GM12801 (cell line): ENCODE measurements at regions not wholly inside any gene's neighbourhood (a gene's known extent, or its start where the extent isn't known, plus 50 kb on each side); places are given as distances from the start of the nearest gene placed in this dataset.

Experiments
- TF ChIP-seq, protein P1 (sequence below): IDR thresholded peaks from one replicate; pipeline ENCODE4 v1.5.1; 2011; ENCODE audit warnings: control low read depth; ENCODE audit not compliant: insufficient read length; ENCODE audit errors: extremely low read depth

DNA sequence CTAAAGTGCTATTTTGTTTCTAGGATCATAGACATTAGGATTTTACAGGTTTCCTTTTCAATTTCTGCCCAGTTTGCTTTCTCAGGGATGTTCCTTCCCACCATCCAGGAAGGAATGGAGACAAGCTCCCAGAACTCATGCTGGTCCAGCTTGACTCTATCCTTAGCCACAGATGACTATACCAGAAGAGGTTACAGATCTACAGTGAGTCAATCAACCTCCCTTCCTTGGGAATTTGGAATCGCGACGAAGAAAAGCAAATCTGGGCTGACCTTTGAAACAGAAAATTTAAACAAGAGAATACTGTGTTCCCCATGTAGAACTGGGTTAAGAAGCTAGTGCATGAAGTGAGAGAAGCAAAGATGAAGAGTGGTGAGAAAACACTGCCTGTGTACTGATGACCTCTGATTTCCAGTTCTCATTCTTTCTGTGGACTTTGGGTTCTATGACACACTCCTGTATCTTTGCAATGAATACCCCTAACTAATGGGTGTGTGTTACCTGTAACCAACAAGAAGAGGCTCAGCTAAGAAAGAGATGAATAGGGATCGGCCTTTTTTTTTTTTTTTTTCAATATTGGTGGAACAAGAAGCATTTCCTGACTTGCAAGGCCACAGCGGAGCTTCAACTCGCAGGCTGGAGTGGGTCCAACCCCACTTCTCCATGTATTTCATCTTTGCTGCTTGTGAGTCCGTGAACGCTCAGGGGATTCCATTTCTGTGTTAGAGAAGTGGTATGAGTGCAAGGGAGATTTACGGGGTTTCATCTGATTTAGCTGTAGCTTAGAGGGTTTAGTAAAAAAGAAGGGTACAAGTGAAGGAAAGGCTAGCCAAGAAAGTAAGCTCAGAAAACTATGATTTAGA lies 563.9 kb upstream of the CLINT1 start:
- TF ChIP-seq, protein P1, sequence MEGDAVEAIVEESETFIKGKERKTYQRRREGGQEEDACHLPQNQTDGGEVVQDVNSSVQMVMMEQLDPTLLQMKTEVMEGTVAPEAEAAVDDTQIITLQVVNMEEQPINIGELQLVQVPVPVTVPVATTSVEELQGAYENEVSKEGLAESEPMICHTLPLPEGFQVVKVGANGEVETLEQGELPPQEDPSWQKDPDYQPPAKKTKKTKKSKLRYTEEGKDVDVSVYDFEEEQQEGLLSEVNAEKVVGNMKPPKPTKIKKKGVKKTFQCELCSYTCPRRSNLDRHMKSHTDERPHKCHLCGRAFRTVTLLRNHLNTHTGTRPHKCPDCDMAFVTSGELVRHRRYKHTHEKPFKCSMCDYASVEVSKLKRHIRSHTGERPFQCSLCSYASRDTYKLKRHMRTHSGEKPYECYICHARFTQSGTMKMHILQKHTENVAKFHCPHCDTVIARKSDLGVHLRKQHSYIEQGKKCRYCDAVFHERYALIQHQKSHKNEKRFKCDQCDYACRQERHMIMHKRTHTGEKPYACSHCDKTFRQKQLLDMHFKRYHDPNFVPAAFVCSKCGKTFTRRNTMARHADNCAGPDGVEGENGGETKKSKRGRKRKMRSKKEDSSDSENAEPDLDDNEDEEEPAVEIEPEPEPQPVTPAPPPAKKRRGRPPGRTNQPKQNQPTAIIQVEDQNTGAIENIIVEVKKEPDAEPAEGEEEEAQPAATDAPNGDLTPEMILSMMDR: no peak

DNA sequence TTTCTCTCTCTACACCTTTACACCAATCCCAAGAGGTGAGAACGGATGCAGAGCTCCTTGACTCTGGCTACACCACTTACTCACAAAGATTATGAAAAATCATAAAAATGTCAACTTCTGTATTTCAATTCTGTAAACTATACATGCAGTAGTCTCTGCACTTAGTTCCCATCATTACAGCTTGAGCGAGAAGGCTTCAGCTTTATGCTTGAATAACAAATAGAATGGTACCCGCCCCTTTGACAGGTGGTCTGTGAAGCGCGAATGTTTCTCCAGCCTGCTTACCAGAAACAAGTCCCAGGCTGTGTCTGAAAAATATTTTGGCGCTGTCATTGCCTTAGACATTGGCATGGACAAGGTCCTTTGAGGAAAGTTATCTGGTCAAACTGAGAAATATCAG lies 562.4 kb upstream of the CLINT1 start:
- TF ChIP-seq, protein P1: no peak

DNA sequence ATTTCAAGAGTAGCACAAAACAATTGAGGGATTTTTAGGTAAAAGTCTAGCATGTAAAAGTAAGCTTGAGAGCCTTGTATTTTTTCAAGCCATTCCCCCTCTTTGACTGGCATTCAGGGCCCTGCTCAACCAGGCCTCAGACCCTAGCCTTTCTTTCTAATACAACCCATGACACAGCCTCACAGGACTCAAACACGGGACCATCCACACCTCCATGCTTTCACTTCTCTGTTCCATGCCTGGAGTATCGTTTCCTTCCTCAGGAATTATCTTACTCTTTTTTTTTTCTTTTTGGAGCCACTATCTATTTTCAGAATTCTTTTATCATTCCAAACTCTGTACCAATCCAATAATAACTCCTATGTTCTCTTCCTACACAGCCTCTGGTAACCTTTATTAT lies 560.2 kb upstream of the CLINT1 start:
- TF ChIP-seq, protein P1: no peak

DNA sequence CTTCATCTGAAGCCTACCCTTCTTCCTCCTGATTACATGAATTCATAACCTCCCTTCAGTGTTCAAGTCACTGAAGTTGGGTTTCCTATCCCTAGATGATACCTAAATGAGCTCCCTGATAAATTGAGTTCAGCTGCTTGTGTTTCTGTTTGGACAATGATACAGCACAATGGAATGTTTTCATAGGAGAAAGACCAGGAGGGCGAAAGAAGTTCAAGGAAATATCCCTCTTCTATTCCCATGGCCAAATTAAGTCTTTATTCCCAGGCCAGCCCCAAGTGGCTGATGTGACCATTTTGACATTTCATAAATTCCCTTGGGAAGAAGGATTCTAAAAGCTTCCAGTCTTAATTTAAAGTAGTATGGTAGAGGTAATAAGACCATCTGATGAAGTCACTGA lies 555.8 kb upstream of the CLINT1 start:
- TF ChIP-seq, protein P1: no peak

DNA sequence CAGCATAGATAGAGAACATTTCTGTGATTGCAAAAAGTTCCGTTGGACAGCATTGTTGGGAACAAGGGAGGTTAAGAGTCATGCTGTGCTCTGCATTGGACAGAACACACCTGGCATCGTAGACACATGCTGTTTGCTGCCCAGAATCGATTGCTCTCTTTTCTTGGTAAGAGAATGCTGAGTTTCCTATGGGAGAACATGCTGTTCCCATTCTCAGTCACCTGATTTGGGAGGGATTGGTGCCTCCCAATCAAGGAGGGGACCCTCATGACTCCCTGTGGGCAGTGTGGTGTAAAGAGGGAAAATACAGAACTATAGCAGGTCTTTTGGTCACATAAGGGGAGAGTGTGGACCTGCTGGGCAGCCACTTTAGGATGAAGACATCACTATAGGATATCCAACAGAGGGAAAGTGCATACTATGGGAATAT lies 555.4 kb upstream of the CLINT1 start:
- TF ChIP-seq, protein P1: no peak

DNA sequence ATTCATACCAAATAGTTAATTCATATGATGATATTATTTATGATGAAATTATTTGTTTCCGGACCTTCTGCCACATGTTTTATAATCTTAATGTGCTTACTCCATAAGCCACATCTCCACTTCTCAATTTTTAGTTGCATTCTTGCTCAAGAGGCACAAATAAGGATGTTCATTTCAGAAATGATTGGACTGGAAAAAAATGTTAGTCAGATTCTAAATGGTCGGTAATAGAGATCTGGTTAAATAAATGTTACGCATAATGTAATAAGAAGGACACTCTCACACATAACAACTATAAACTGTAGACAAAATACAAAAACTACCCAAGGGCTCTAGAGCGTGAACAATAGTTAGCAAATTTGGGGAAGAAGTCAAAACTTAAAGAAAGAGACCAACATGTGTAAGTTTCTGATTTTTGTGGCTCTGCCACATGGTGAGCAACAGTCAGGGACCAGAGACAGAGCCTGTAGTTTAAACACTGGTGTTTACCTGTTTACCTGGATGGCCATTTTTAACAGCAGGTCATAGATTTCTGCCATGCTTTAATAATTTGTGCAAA lies 554.3 kb upstream of the CLINT1 start:
- TF ChIP-seq, protein P1: no peak

DNA sequence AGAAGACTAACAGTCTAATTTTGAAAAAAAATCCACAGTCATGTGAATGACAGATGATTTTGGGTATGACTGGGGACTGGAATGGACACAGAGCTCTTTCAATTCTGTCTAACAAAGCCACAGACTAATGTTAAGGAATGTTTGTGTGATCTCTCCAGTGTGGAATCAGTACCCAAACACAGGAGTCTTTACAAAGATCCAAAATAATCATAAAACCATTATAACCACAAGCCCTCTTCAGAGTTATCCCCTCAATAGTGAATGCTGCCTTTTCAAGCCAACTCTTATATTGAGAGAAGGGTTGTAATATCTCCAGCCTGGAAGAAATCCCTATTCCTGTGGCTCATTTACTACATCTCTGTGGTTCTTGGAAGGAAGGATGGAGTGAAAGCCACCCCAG lies 552.0 kb upstream of the CLINT1 start:
- TF ChIP-seq, protein P1: no peak
